Right lobe of liver (tissue), 6 donors: ENCODE measurements at regions not wholly inside any gene's neighbourhood (a gene's known extent, or its start where the extent isn't known, plus 50 kb on each side); places are given as distances from the start of the nearest gene placed in this dataset.

ENCODE experiments used
- ATAC-seq, 4 donors: fragments of 200-7000 bp; cut with Tn5 transposase; one replicate each; pipeline ENCODE4 v1.9.1; 2020; ENCODE audit warnings: mild to moderate bottlenecking in 4 of 4, moderate library complexity in 4 of 4
- DNase-seq, 3 donors: peaks; one replicate each; pipeline ENCODE4 v3.0.0-alpha.2; 2020
- H3K27ac ChIP-seq, 3 donors: fragments of 200-600 bp; one replicate each; pipeline ENCODE4 v1.8.0; 2022
- H3K27me3 ChIP-seq, 2 donors: fragments of 200-600 bp; one replicate each; pipeline ENCODE4 v1.8.0; 2022
- H3K36me3 ChIP-seq, 4 donors: fragments of 200-600 bp; sonication (generic) in 1 of 4; one replicate each; pipeline versions ENCODE4 v1.5.1 to v1.8.0; 2017 to 2022; ENCODE audit warnings: control low read depth in 1 of 4
- H3K4me1 ChIP-seq, 4 donors: fragments of 200-600 bp; sonication (generic) in 1 of 4; one replicate each; pipeline versions ENCODE4 v1.5.1 to v1.8.0; 2017 to 2022; ENCODE audit warnings: control low read depth in 1 of 4
- H3K4me3 ChIP-seq, 3 donors: fragments of 200-600 bp; one replicate each; pipeline ENCODE4 v1.8.0; 2022
- H3K9me3 ChIP-seq, 4 donors: fragments of 200-600 bp; sonication (generic) in 1 of 4; one replicate each; pipeline versions ENCODE4 v1.5.1 to v1.8.0; 2017 to 2022; ENCODE audit warnings: control low read depth in 1 of 4
- POLR2A ChIP-seq: fragments of 450-650 bp; IDR thresholded peaks from one replicate; pipeline ENCODE4 v1.6.1; 2017; ENCODE audit warnings: antibody characterized with exemption, mild to moderate bottlenecking
- WGBS: methylation state at CpG from one replicate; pipeline ENCODE4 v1.1.6; 2018; ENCODE audit warnings: low coverage, low lambda C conversion rate; ENCODE audit not compliant: insufficient coverage; ENCODE audit errors: missing lambda C conversion rate; 5-methylcytosine and 5-hydroxymethylcytosine counted together
- intact Hi-C, 2 donors: fragments of 100-400 bp; cut with DNase I; formaldehyde crosslinking; loops; one replicate each; pipeline versions ENCODE4 v1.11.2 to v1.14.1; 2022
- TF ChIP-seq, protein P1 (sequence below), 4 donors: fragments of 200-600 bp in 3 of 4; fragments of 450-650 bp in 1 of 4; IDR thresholded peaks; one replicate each; pipeline versions ENCODE4 v1.5.1 to v1.8.0; 2016 to 2022; ENCODE audit warnings: antibody characterized with exemption in 4 of 4, mild to moderate bottlenecking in 2 of 4
- donor health status: DM: no; HTN: yes; CAD: no.
- donor health status: DM: no; HTN: no; CAD: no.
- donor health status: DM: no; HTN: no; CAD: no.
- donor health status: DM: no; HTN: yes; CAD: no.
- donor health status: DM: no; HTN: yes; CAD: no.

GRCh38 chr11:80960381-80961029 lies 1519.7 kb upstream of the TENM4 start:
- H3K9me3 ChIP-seq = no peaks in the 10 kb centered on the region
- DNase-seq (no peak), ATAC-seq (no peak)
- no peaks in the 10 kb centered on the region for H3K27me3 ChIP-seq
- H3K27ac ChIP-seq = no peak overlapping the region
- intact Hi-C loops = no loop called here
- no peak overlapping the region for H3K4me3 ChIP-seq
- no peak for TF ChIP-seq POLR2A
- TF ChIP-seq, protein P1, sequence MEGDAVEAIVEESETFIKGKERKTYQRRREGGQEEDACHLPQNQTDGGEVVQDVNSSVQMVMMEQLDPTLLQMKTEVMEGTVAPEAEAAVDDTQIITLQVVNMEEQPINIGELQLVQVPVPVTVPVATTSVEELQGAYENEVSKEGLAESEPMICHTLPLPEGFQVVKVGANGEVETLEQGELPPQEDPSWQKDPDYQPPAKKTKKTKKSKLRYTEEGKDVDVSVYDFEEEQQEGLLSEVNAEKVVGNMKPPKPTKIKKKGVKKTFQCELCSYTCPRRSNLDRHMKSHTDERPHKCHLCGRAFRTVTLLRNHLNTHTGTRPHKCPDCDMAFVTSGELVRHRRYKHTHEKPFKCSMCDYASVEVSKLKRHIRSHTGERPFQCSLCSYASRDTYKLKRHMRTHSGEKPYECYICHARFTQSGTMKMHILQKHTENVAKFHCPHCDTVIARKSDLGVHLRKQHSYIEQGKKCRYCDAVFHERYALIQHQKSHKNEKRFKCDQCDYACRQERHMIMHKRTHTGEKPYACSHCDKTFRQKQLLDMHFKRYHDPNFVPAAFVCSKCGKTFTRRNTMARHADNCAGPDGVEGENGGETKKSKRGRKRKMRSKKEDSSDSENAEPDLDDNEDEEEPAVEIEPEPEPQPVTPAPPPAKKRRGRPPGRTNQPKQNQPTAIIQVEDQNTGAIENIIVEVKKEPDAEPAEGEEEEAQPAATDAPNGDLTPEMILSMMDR (IDR thresholded peaks at IDR 0.05) = no peak
- 36% methylated on average over 2 of the region's 2 CpGs for WGBS
- H3K36me3 ChIP-seq = no peaks in the 10 kb centered on the region
- no peaks in the 10 kb centered on the region for H3K4me1 ChIP-seq

DNA sequence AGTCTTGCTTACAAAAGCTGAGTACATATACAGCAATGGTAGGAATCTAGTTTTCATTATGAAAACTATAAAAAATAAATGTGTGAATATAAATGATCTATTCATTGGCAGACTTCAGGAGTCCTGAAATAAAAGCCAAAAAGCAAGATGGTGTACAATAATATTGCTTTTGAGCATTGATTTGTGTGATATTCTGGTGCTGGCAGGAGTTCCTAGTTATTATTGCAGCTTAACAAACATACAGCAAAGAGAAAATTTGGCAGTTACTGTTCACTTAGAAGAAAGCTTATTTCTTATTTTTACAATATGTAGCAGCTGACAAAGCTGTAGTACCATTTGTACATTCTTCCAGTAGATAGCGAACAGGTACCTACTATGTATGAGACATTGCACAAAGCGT lies 1518.9 kb upstream of the TENM4 start:
- Histone ChIP-seq H3K27me3 (no peaks in the 10 kb centered on the region), H3K4me1 (no peaks in the 10 kb centered on the region), H3K27ac (no peak overlapping the region), H3K9me3 (no peaks in the 10 kb centered on the region), H3K36me3 (no peaks in the 10 kb centered on the region), H3K4me3 (no peak overlapping the region)
- intact Hi-C loops = no loop called here
- 58% methylated on average over 2 of the region's 2 CpGs for WGBS
- DNase-seq (no peak), ATAC-seq (no peak)
- TF ChIP-seq POLR2A = no peak

DNA sequence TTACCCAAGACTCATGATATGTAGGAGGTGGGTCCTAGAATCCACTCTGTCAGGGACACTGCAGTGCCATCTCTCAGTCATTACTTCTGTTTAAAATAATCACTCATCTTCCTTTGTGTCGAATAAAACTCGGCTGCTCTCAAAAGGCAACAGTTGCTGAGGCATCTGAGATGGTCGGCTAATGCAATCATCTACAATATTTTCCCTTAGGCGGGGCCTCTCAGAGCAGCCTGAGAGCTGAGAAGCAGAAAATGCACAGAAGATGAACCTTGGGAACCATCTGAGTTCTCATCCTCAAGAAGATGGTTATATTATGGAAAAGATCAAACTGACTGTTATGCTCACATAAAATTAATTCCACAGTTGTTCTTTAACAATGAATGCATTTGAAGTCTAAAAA lies 1518.2 kb upstream of the TENM4 start:
- 68% methylated on average over 4 of the region's 4 CpGs for WGBS
- intact Hi-C loops = no loop called here

GRCh38 chr11:80958361-80958760 lies 1517.5 kb upstream of the TENM4 start:
- Histone ChIP-seq H3K27ac (no peak overlapping the region), H3K27me3 (no peaks in the 10 kb centered on the region), H3K4me1 (no peaks in the 10 kb centered on the region), H3K9me3 (no peaks in the 10 kb centered on the region), H3K4me3 (no peak overlapping the region), H3K36me3 (no peaks in the 10 kb centered on the region)
- no peak for TF ChIP-seq POLR2A
- TF ChIP-seq, protein P1 (IDR thresholded peaks at IDR 0.05) = no peak
- DNase-seq = no peak
- intact Hi-C loops = no loop called here
- WGBS = 29% methylated on average over 2 of the region's 2 CpGs
- peak in 2 of 4 donors; percentile 34 to 61 for ATAC-seq

More for the DNA sequence above, 1518.2 kb upstream of the TENM4 start:
- H3K27me3 ChIP-seq = no peaks in the 10 kb centered on the region
- TF ChIP-seq POLR2A = no peak
- TF ChIP-seq, protein P1 (IDR thresholded peaks at IDR 0.05) = no peak
- DNase-seq = no peak
- no peaks in the 10 kb centered on the region for H3K9me3 ChIP-seq
- no peak overlapping the region for H3K4me3 ChIP-seq
- no peaks in the 10 kb centered on the region for H3K36me3 ChIP-seq
- no peaks in the 10 kb centered on the region for H3K4me1 ChIP-seq
- H3K27ac ChIP-seq = no peak overlapping the region
- no peak for ATAC-seq

DNA sequence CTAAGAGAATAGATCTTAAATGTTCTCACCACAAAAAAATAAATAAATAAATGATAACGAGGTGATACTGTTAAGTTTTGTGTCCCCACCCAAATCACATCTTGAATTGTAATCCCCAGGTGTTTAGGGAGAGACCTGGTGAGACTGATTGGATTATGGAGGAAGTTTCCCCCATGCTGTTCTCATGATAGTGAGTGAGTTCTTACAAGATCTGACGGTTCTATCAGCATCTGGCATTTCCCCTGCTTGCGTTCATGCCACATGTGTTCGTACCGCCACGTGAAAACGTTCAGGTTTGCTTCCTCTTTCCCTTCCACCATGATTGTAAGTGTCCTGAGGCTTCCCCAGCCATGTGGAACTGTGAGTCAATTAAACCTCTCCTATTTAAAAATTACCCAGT lies 1514.8 kb upstream of the TENM4 start:
- intact Hi-C loops = no loop called here
- ATAC-seq (no peak), DNase-seq (no peak)
- Histone ChIP-seq H3K4me1 (no peaks in the 10 kb centered on the region), H3K27me3 (no peaks in the 10 kb centered on the region), H3K9me3 (no peaks in the 10 kb centered on the region), H3K27ac (no peak overlapping the region), H3K36me3 (no peaks in the 10 kb centered on the region), H3K4me3 (no peak overlapping the region)
- TF ChIP-seq, protein P1 (IDR thresholded peaks at IDR 0.05) = no peak
- no peak for TF ChIP-seq POLR2A
- 53% methylated on average over 7 of the region's 7 CpGs for WGBS
